ENCODE measurements at regions not wholly inside any gene's neighbourhood (a gene's known extent, or its start where the extent isn't known, plus 50 kb on each side); places are given as distances from the start of the nearest gene placed in this dataset.

DNA sequence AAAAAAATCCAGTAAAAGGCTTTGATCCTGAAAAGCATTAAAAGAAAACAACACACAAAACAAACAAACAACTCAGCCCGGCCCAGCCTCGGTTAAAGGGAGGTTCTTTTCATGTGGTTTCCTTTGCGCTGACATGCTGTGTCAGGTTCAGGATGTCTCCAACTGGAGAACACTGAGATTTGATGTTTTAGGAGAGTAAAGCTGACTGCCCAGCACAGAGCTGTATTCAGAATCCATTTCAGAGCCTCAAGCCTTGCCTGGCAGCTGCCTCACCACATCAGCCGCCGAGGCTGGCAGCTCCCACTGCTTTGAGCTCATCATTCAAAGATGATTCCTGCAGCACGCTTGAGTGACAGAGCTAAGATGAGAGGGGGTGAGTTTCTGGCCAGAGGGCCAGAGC lies 205.8 kb upstream of the LYZL1 start:
- Histone ChIP-seq H3K9me3 (no peaks in the 10 kb centered on the region), H3K27ac (no peak overlapping the region), H3K36me3 (no peaks in the 10 kb centered on the region), H3K4me1 (no peaks in the 10 kb centered on the region), H3K4me3 (no peak overlapping the region), H3K27me3 (no peaks in the 10 kb centered on the region)
- TF ChIP-seq, protein P1, sequence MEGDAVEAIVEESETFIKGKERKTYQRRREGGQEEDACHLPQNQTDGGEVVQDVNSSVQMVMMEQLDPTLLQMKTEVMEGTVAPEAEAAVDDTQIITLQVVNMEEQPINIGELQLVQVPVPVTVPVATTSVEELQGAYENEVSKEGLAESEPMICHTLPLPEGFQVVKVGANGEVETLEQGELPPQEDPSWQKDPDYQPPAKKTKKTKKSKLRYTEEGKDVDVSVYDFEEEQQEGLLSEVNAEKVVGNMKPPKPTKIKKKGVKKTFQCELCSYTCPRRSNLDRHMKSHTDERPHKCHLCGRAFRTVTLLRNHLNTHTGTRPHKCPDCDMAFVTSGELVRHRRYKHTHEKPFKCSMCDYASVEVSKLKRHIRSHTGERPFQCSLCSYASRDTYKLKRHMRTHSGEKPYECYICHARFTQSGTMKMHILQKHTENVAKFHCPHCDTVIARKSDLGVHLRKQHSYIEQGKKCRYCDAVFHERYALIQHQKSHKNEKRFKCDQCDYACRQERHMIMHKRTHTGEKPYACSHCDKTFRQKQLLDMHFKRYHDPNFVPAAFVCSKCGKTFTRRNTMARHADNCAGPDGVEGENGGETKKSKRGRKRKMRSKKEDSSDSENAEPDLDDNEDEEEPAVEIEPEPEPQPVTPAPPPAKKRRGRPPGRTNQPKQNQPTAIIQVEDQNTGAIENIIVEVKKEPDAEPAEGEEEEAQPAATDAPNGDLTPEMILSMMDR (IDR thresholded peaks at IDR 0.05): no peak
- no peak for TF ChIP-seq POLR2A (IDR thresholded peaks at IDR 0.05)
- intact Hi-C loops (cut with DNase I): no loop called here
- no peak for DNase-seq (ENCODE audit: extremely low spot score in 2 of 2)

DNA sequence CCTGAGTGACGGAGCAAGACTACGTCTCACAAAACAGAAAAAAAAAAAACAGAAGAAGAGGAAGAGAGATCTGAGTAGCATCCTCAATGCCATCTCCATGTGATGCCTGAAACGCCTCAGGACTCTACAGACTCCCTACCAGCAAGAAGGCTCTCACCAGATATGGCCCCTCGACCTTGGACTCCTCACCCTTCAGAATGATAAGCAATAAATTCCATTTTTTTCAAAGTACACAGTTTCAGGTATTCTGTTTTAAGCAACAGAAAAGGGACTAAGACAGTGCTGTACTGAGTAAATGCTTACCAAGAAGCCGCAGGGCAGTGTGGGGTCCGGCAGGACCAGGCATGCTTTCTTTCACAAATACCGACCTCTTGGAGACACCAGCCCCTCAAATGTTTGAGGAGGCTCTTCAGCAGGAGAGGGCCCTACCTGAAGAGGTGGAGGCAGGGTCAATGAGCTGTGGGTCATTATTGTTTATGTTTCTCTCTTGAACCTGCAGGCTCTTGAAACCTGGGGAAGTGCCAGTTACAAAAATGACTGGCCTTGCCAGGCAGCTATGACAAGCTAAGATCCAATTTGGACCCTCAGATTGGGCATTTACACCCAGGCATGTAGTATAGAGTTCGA lies 204.1 kb upstream of the LYZL1 start:
- TF ChIP-seq POLR2A (IDR thresholded peaks at IDR 0.05): no peak
- TF ChIP-seq, protein P1 (IDR thresholded peaks at IDR 0.05): no peak
- no peak for TF ChIP-seq POLR2AphosphoS5 (IDR thresholded peaks at IDR 0.05; ENCODE audit: insufficient read depth in 1 of 2, low read depth in 1 of 2)
- Histone ChIP-seq H3K27ac (no peak overlapping the region), H3K9me3 (no peaks in the 10 kb centered on the region), H3K4me3 (no peak overlapping the region), H3K36me3 (no peaks in the 10 kb centered on the region), H3K27me3 (no peaks in the 10 kb centered on the region), H3K4me1 (no peaks in the 10 kb centered on the region)
- DNase-seq (ENCODE audit: extremely low spot score in 2 of 2): no peak
- intact Hi-C loops (cut with DNase I): no loop called here

DNA sequence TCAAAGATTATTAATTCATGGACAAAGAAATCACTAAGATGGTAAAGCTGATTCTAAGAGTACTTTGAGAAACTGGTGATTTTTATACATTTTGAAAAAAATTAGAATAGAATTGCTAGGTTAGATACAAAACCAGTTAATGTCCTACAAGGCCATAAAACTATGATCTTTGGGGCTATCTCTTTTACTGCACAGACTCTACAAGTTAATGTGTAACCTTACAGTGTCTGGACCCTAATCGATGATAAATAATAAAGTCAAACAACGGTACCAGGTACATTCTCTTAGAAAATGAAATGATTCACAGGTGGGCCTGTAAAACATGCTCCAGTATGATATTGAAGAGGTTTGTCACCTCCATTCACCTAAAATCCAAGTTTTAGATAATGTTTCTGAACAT lies 199.8 kb upstream of the LYZL1 start:
- intact Hi-C loops (cut with DNase I): no loop called here
- H3K36me3 ChIP-seq: no peaks in the 10 kb centered on the region
- H3K27ac ChIP-seq: no peak overlapping the region
- DNase-seq (ENCODE audit: extremely low spot score in 2 of 2): no peak
- TF ChIP-seq POLR2A (IDR thresholded peaks at IDR 0.05) (no peak), POLR2AphosphoS5 (IDR thresholded peaks at IDR 0.05; ENCODE audit: insufficient read depth in 1 of 2, low read depth in 1 of 2) (no peak)
- TF ChIP-seq, protein P1 (IDR thresholded peaks at IDR 0.05): no peak
- H3K4me3 ChIP-seq: no peak overlapping the region
- no peaks in the 10 kb centered on the region for H3K4me1 ChIP-seq
- no peaks in the 10 kb centered on the region for H3K27me3 ChIP-seq
- no peaks in the 10 kb centered on the region for H3K9me3 ChIP-seq

DNA sequence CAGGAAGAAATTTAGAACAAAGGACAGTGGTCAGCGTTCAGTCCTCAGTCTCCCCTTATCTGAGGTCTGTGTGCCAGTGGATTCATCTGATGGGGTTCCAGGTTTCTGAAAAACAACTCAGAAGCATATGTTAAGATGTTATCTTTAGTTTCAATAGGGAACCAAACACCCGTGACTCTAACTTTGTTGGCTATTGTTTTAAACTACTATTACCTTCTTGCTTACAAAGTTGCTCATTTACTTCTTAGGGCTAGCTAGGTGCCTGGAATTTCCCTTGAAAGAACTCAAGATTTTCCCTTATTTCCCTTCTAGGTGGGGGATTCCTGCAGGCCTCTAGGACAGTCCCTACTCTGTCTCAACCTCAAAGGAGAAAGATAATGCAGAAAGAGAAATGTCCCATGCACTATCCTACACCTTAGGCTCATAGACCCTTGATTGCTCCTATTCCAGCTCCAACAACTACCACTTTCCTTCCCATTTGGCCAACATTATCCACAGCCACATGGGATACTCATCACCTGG lies 192.5 kb upstream of the LYZL1 start:
- H3K4me3 ChIP-seq: no peak overlapping the region
- H3K27me3 ChIP-seq: no peaks in the 10 kb centered on the region
- H3K4me1 ChIP-seq: no peaks in the 10 kb centered on the region
- intact Hi-C loops (cut with DNase I): no loop called here
- H3K9me3 ChIP-seq: no peaks in the 10 kb centered on the region
- H3K27ac ChIP-seq: no peak overlapping the region
- no peak for DNase-seq (ENCODE audit: extremely low spot score in 2 of 2)
- TF ChIP-seq, protein P1 (IDR thresholded peaks at IDR 0.05): no peak
- TF ChIP-seq POLR2AphosphoS5 (IDR thresholded peaks at IDR 0.05; ENCODE audit: insufficient read depth in 1 of 2, low read depth in 1 of 2) (no peak), POLR2A (IDR thresholded peaks at IDR 0.05) (no peak)
- H3K36me3 ChIP-seq: no peaks in the 10 kb centered on the region

DNA sequence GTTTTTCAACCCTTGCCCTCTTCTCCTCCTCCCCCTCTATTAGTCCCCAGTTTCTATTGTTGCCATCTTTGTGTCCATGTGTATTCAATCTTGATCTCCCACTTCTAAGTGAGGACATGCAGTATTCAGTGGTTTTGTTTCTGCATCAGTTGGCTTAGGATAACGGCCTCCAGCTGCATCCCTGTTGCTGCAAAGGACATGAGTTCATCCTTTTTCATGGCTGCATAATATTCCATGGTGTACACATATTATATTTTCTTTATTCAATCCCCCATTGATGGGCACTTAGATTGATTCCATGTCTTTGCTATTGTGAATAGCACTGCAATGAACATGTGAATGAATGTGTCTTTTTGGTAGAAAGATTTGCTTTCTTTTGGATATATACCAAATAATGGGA lies 190.4 kb upstream of the LYZL1 start:
- Histone ChIP-seq H3K4me3 (no peak overlapping the region), H3K4me1 (no peaks in the 10 kb centered on the region), H3K9me3 (no peaks in the 10 kb centered on the region), H3K27me3 (no peaks in the 10 kb centered on the region), H3K27ac (no peak overlapping the region), H3K36me3 (no peaks in the 10 kb centered on the region)
- TF ChIP-seq, protein P1 (IDR thresholded peaks at IDR 0.05): no peak
- TF ChIP-seq POLR2AphosphoS5 (IDR thresholded peaks at IDR 0.05; ENCODE audit: insufficient read depth in 1 of 2, low read depth in 1 of 2): no peak
- intact Hi-C loops (cut with DNase I): no loop called here
- no peak for DNase-seq (ENCODE audit: extremely low spot score in 2 of 2)
